Astrocyte (in vitro differentiated cells and primary cell): ENCODE measurements at regions not wholly inside any gene's neighbourhood (a gene's known extent, or its start where the extent isn't known, plus 50 kb on each side); places are given as distances from the start of the nearest gene placed in this dataset.

Experiments used
- DNase-seq: peaks from one replicate; pipeline ENCODE4 v3.0.0-alpha.2; 2010; ENCODE audit warnings: low read depth
- FAIRE-seq: peaks from 2 replicates; lab custom pipeline; 2011; peaks lifted over from hg19 to GRCh38; lab: Jason Lieb, UNC
- H2AFZ ChIP-seq: 2 replicates; pipeline ENCODE4 v1.6.0; 2012; ENCODE audit warnings: low read depth, low read length, inconsistent platforms
- H3K27ac ChIP-seq: 2 replicates; pipeline ENCODE4 v1.5.1; 2011; ENCODE audit warnings: low read depth, low read length, inconsistent platforms
- H3K27me3 ChIP-seq: 2 replicates; pipeline ENCODE4 v1.6.0; 2011; ENCODE audit warnings: low read length, inconsistent platforms; ENCODE audit not compliant: insufficient read depth
- H3K36me3 ChIP-seq: 2 replicates; pipeline ENCODE4 v1.5.1; 2011; ENCODE audit warnings: low read length, inconsistent platforms; ENCODE audit not compliant: insufficient read depth
- H3K4me1 ChIP-seq: 2 replicates; pipeline ENCODE4 v1.5.1; 2011; ENCODE audit warnings: low read length, inconsistent platforms; ENCODE audit not compliant: insufficient read depth
- H3K4me2 ChIP-seq: 2 replicates; pipeline ENCODE4 v1.6.0; 2012; ENCODE audit warnings: low read length, inconsistent platforms
- H3K4me3 ChIP-seq: 2 replicates; pipeline ENCODE4 v1.5.1; 2011; ENCODE audit warnings: low read depth, mild to moderate bottlenecking, low read length, inconsistent platforms; ENCODE audit not compliant: insufficient read depth
- H3K79me2 ChIP-seq: 2 replicates; pipeline ENCODE4 v1.6.0; 2012; ENCODE audit warnings: mild to moderate bottlenecking, low read length, inconsistent platforms; ENCODE audit not compliant: insufficient read depth
- H3K9ac ChIP-seq: 2 replicates; pipeline ENCODE4 v1.6.0; 2012; ENCODE audit warnings: mild to moderate bottlenecking, low read length, inconsistent platforms
- H3K9me3 ChIP-seq: 2 replicates; pipeline ENCODE4 v1.5.1; 2012; ENCODE audit warnings: low read depth, mild to moderate bottlenecking, low read length, inconsistent platforms; ENCODE audit not compliant: insufficient read depth
- H4K20me1 ChIP-seq: 2 replicates; pipeline ENCODE4 v1.6.0; 2012; ENCODE audit warnings: low read length, inconsistent platforms; ENCODE audit not compliant: insufficient read depth
- H3K27ac Mint-ChIP-seq: one replicate; pipeline ENCODE4 v1.8.0; 2021; ENCODE audit warnings: mild to moderate bottlenecking, mixed read lengths; ENCODE audit not compliant: unreplicated experiment
- H3K27me3 Mint-ChIP-seq: one replicate; pipeline ENCODE4 v1.8.0; 2021; ENCODE audit warnings: low read depth, mixed read lengths; ENCODE audit not compliant: unreplicated experiment
- H3K36me3 Mint-ChIP-seq: one replicate; pipeline ENCODE4 v1.8.0; 2021; ENCODE audit warnings: low read depth, mixed read lengths; ENCODE audit not compliant: unreplicated experiment
- H3K4me1 Mint-ChIP-seq: one replicate; pipeline ENCODE4 v1.8.0; 2021; ENCODE audit warnings: low read depth, mixed read lengths; ENCODE audit not compliant: unreplicated experiment
- H3K4me3 Mint-ChIP-seq: one replicate; pipeline ENCODE4 v1.8.0; 2021; ENCODE audit warnings: mild to moderate bottlenecking, moderate library complexity, mixed read lengths; ENCODE audit not compliant: unreplicated experiment
- H3K9me3 Mint-ChIP-seq: one replicate; pipeline ENCODE4 v1.8.0; 2021; ENCODE audit warnings: mild to moderate bottlenecking, mixed read lengths; ENCODE audit not compliant: unreplicated experiment
- EZH2 ChIP-seq: IDR thresholded peaks from 2 replicates; pipeline ENCODE4 v1.6.1; 2012; ENCODE audit warnings: mild to moderate bottlenecking, low read length, inconsistent platforms; ENCODE audit not compliant: insufficient read depth
- TF ChIP-seq, protein P1 (sequence below): IDR thresholded peaks from 2 replicates; pipeline ENCODE4 v1.5.1; 2011; ENCODE audit warnings: low read depth, mild to moderate bottlenecking, inconsistent platforms, low read length, moderate library complexity; ENCODE audit not compliant: insufficient read depth

DNA sequence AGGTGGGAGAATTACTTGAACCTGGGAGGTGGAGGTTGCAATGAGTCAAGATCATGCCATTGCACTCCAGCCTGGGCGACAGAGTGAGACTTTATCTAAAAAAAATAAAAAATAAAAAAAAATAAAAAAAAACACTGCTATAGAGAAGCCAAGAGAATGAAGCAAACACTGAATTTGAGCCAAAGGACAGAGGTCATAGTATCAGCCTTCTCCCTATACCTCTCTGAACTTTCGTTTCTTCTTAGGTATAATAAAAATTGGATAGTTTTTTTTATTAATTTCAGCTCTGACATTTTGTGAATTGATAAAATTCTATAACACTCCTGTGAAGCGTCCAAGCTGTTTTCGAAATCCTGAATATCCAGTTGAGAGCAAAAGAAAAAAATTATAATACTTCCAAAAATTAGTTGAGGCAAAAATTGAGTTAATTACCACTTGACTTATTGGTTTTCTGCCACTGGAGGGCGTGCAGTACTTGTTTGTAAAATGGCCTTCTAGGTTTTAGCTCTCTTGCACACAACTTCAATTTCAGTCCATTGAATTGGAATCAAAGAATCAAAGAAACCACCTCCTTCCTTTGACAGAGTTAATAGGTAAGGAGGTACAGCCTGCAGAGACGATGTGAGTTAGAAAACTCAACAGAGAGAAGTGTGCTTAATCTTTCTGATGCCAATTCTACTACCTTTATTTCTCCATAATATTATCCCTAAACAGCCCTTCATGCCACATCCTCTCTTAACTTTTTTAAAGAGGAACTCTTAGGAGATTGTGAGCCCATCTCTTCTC lies 143.2 kb downstream of the BBOX1 start:
- H3K36me3 ChIP-seq = no peaks in the 10 kb centered on the region
- H4K20me1 ChIP-seq = no peaks in the 10 kb centered on the region
- no peaks in the 10 kb centered on the region for H3K79me2 ChIP-seq
- H3K4me2 ChIP-seq = no peak overlapping the region
- no peaks in the 10 kb centered on the region for H3K9me3 ChIP-seq
- Mint-ChIP-seq H3K4me1 (peaks cover 17% of the 10 kb centered on the region), H3K27ac (no peak overlapping the region), H3K27me3 (no peaks in the 10 kb centered on the region), H3K36me3 (peaks cover 2% of the 10 kb centered on the region), H3K9me3 (no peaks in the 10 kb centered on the region), H3K4me3 (no peak overlapping the region)
- no peaks in the 10 kb centered on the region for H3K4me1 ChIP-seq
- peak; percentile 67 for DNase-seq
- no peaks in the 10 kb centered on the region for H3K27me3 ChIP-seq
- no peak for TF ChIP-seq EZH2
- TF ChIP-seq, protein P1, sequence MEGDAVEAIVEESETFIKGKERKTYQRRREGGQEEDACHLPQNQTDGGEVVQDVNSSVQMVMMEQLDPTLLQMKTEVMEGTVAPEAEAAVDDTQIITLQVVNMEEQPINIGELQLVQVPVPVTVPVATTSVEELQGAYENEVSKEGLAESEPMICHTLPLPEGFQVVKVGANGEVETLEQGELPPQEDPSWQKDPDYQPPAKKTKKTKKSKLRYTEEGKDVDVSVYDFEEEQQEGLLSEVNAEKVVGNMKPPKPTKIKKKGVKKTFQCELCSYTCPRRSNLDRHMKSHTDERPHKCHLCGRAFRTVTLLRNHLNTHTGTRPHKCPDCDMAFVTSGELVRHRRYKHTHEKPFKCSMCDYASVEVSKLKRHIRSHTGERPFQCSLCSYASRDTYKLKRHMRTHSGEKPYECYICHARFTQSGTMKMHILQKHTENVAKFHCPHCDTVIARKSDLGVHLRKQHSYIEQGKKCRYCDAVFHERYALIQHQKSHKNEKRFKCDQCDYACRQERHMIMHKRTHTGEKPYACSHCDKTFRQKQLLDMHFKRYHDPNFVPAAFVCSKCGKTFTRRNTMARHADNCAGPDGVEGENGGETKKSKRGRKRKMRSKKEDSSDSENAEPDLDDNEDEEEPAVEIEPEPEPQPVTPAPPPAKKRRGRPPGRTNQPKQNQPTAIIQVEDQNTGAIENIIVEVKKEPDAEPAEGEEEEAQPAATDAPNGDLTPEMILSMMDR = peak; percentile 82
- FAIRE-seq = peak; percentile 43
- H2AFZ ChIP-seq = peak overlapping the region; percentile 8
- H3K4me3 ChIP-seq = no peak overlapping the region
- peak overlapping the region; percentile 9 for H3K9ac ChIP-seq
- peak overlapping the region; percentile 0 for H3K27ac ChIP-seq

DNA sequence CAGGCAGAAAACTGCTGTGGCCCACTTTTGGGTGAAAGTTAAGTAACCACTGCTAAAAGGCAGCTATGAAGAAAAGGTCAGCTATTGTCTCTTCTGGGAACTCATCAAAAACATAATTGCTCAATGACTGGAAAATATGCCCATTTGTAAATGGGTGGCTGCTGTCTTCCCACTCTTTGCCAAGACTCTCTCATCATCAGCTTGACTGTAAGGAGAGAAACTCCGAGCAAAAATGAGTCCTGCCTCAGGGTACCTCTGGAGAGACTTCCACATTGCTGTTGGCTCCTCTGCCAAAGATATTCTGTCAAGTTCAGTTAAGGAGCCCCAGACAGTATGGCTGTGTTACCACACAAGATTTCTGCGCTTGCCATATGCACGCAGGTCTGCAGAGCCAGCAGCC lies 138.7 kb downstream of the BBOX1 start:
- H3K4me3 Mint-ChIP-seq = no peak overlapping the region
- H3K4me1 ChIP-seq = no peaks in the 10 kb centered on the region
- no peaks in the 10 kb centered on the region for H3K27me3 ChIP-seq
- no peak overlapping the region for H3K9ac ChIP-seq
- H4K20me1 ChIP-seq = no peaks in the 10 kb centered on the region
- peaks cover 5% of the 10 kb centered on the region for H3K4me1 Mint-ChIP-seq
- no peak overlapping the region for H3K4me2 ChIP-seq
- H2AFZ ChIP-seq = no peak overlapping the region
- peaks cover 2% of the 10 kb centered on the region for H3K36me3 Mint-ChIP-seq
- no peak for DNase-seq
- FAIRE-seq = no peak
- H3K27me3 Mint-ChIP-seq = no peaks in the 10 kb centered on the region
- H3K36me3 ChIP-seq = no peaks in the 10 kb centered on the region
- H3K4me3 ChIP-seq = no peak overlapping the region
- no peaks in the 10 kb centered on the region for H3K79me2 ChIP-seq
- H3K9me3 Mint-ChIP-seq = no peaks in the 10 kb centered on the region
- H3K27ac ChIP-seq = no peak overlapping the region
- no peak for TF ChIP-seq EZH2
- TF ChIP-seq, protein P1 = no peak
- no peak overlapping the region for H3K27ac Mint-ChIP-seq
- no peaks in the 10 kb centered on the region for H3K9me3 ChIP-seq

GRCh38 chr11:27178859-27179258 lies 138.2 kb downstream of the BBOX1 start:
- Mint-ChIP-seq H3K9me3 (no peaks in the 10 kb centered on the region), H3K4me3 (no peak overlapping the region), H3K36me3 (peaks cover 2% of the 10 kb centered on the region), H3K27me3 (no peaks in the 10 kb centered on the region), H3K27ac (no peak overlapping the region), H3K4me1 (peaks cover under 1% of the 10 kb centered on the region)
- H3K27ac ChIP-seq = no peak overlapping the region
- H3K36me3 ChIP-seq = no peaks in the 10 kb centered on the region
- H4K20me1 ChIP-seq = no peaks in the 10 kb centered on the region
- H3K4me3 ChIP-seq = no peak overlapping the region
- no peak for TF ChIP-seq EZH2
- TF ChIP-seq, protein P1 = no peak
- H3K27me3 ChIP-seq = no peaks in the 10 kb centered on the region
- H3K79me2 ChIP-seq = no peaks in the 10 kb centered on the region
- H3K4me2 ChIP-seq = no peak overlapping the region
- no peaks in the 10 kb centered on the region for H3K4me1 ChIP-seq
- DNase-seq (no peak), FAIRE-seq (no peak)
- no peaks in the 10 kb centered on the region for H3K9me3 ChIP-seq
- H3K9ac ChIP-seq = no peak overlapping the region
- H2AFZ ChIP-seq = no peak overlapping the region
